H54 (cell line): ENCODE measurements at regions not wholly inside any gene's neighbourhood (a gene's known extent, or its start where the extent isn't known, plus 50 kb on each side); places are given as distances from the start of the nearest gene placed in this dataset.
"Not testable (repeated sequence)": the region's sequence is repeated elsewhere in the genome, so short reads cannot be mapped to it uniquely, and the experiment has no call there.

ENCODE experiments used
- DNase-seq: peaks from one replicate; pipeline ENCODE4 v3.0.0; 2011; ENCODE audit warnings: low spot score, mixed read lengths; ENCODE audit not compliant: insufficient read length
- FAIRE-seq: peaks from 3 replicates; lab custom pipeline; 2011; peaks lifted over from hg19 to GRCh38; lab: Jason Lieb, UNC
- POLR2A ChIP-seq: IDR thresholded peaks from 2 replicates; pipeline ENCODE4 v1.6.1; 2011; ENCODE audit warnings: low read depth, mild to moderate bottlenecking, low read length

GRCh38 chr21:14903172-14903865 is 161.5 kb downstream of the NRIP1 start:
- no peak for DNase-seq
- FAIRE-seq, result no peak
- no peak for TF ChIP-seq POLR2A

- no peak for TF ChIP-seq POLR2A
- DNase-seq (no peak), FAIRE-seq (peak; percentile 98)
Observed at GRCh38 chr21:14901482-14901958, 163.3 kb downstream of the NRIP1 start.

GRCh38 chr21:14900611-14901010 is 164.2 kb downstream of the NRIP1 start:
- DNase-seq, result no peak
- peak; percentile 94 for FAIRE-seq
- no peak for TF ChIP-seq POLR2A

- DNase-seq, result peak; percentile 22
- FAIRE-seq, result peak; percentile 92
- no peak for TF ChIP-seq POLR2A
Observed at GRCh38 chr21:14900058-14900457, 164.7 kb downstream of the NRIP1 start.

GRCh38 chr21:14895792-14896191 is 169.0 kb downstream of the NRIP1 start:
- no peak for FAIRE-seq
- TF ChIP-seq POLR2A, result no peak
- DNase-seq, result no peak

- DNase-seq, result no peak
- no peak for TF ChIP-seq POLR2A
- FAIRE-seq, result no peak
Observed at GRCh38 chr21:14890141-14890540, 174.7 kb downstream of the NRIP1 start.

GRCh38 chr21:14889080-14889810 is 175.6 kb downstream of the NRIP1 start:
- TF ChIP-seq POLR2A, result no peak
- FAIRE-seq, result peak; percentile 78
- no peak for DNase-seq

- DNase-seq, result no peak
- TF ChIP-seq POLR2A, result no peak
- no peak for FAIRE-seq
Observed at GRCh38 chr21:14888202-14888601, 176.6 kb downstream of the NRIP1 start.

GRCh38 chr21:14886001-14886400 is 178.8 kb downstream of the NRIP1 start:
- no peak for TF ChIP-seq POLR2A
- FAIRE-seq (no peak), DNase-seq (no peak)

- TF ChIP-seq POLR2A, result no peak
- DNase-seq, result no peak
- FAIRE-seq, result no peak
Observed at GRCh38 chr21:14883351-14883750, 181.4 kb downstream of the NRIP1 start.

GRCh38 chr21:14882545-14882944 is 182.3 kb downstream of the NRIP1 start:
- FAIRE-seq, result not testable (repeated sequence)

GRCh38 chr21:14881863-14882499 is 182.8 kb downstream of the NRIP1 start:
- no peak for TF ChIP-seq POLR2A
- DNase-seq (no peak), FAIRE-seq (no peak)

More at GRCh38 chr21:14882545-14882944, 182.3 kb downstream of the NRIP1 start:
- not testable (repeated sequence) for DNase-seq

GRCh38 chr21:14880922-14881321 is 183.9 kb downstream of the NRIP1 start:
- DNase-seq (no peak), FAIRE-seq (no peak)
- no peak for TF ChIP-seq POLR2A

- no peak for DNase-seq
- TF ChIP-seq POLR2A, result no peak
- FAIRE-seq, result no peak
Observed at GRCh38 chr21:14879458-14879857, 185.3 kb downstream of the NRIP1 start.

GRCh38 chr21:14878971-14879370 is 185.8 kb downstream of the NRIP1 start:
- DNase-seq (no peak), FAIRE-seq (no peak)
- no peak for TF ChIP-seq POLR2A
